ENCODE measurements at regions not wholly inside any gene's neighbourhood (a gene's known extent, or its start where the extent isn't known, plus 50 kb on each side); places are given as distances from the start of the nearest gene placed in this dataset.
"Not testable (repeated sequence)": the region's sequence is repeated elsewhere in the genome, so short reads cannot be mapped to it uniquely, and the experiment has no call there.

GRCh38 chr2:100749771-100750542, 70.0 kb upstream of the NPAS2 start:
- H3K27ac ChIP-seq (ENCODE audit: low read length) = no peak overlapping the region
- no peaks in the 10 kb centered on the region for H3K9me3 ChIP-seq (ENCODE audit: control insufficient read depth, insufficient read depth, low read length)
- TF ChIP-seq CTCF (IDR thresholded peaks at IDR 0.05) = no peak
- intact Hi-C loops (cut with micrococcal nuclease) = no loop called here
- Mint-ChIP-seq H3K27me3 (ENCODE audit: low read depth in 2 of 2) (peaks cover 18 to 40% of the 10 kb centered on the region in 2 donors), H3K36me3 (no peaks in the 10 kb centered on the region), H3K9me3 (no peaks in the 10 kb centered on the region), H3K27ac (no peak overlapping the region), H3K4me3 (no peak overlapping the region), H3K4me1 (peaks cover 7 to 8% of the 10 kb centered on the region in 2 donors)
- H3K4me3 ChIP-seq (ENCODE audit: low read length) = no peak overlapping the region
- no peaks in the 10 kb centered on the region for H3K27me3 ChIP-seq (ENCODE audit: control insufficient read depth, insufficient read depth, low read length)
- 97% methylated on average over 3 of the region's 4 CpGs for WGBS (ENCODE audit: insufficient coverage)
- DNase-seq = no peak
- H3K4me1 ChIP-seq (ENCODE audit: control insufficient read depth, insufficient read depth, low read length) = peaks cover 7% of the 10 kb centered on the region
- no peak for ATAC-seq
- H3K36me3 ChIP-seq (ENCODE audit: control insufficient read depth, insufficient read depth, low read length) = no peaks in the 10 kb centered on the region

DNA sequence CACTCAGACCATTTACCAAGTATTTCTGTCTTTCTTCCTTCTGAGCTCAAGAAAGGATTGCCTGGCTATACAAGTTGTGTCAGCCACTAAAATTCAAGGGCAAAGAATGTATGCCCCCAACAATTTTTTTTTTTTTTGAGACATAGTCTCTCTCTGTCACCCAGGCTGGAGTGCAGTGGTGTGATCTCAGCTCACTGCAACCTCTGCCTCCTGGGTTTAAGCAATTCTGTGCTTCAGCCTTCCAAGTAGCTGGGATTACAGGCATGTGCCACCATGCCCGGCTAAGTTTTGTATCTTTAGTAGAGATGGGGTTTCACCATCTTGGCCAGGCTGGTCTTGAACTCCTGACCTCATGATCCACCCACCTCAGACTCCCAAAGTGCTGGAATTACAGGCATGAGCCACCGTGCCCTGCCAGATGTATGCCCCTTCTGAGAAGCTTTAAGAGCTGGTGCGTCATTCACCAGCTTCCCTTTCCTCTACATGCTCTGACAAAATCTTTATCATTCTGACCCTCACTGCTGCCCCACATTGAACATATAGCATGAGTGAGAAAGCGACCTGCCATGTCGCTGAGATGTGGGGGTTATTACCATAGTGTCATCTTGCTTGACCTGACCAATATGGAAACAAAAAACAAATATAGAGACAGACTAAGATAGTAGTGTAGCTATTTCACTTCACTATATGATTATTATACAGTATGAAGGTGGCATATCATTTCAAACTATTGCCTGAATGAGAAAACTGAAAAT, 67.9 kb upstream of the NPAS2 start:
- ATAC-seq; H3K36me3 ChIP-seq (ENCODE audit: control insufficient read depth, insufficient read depth, low read length); H3K27ac Mint-ChIP-seq; H3K4me1 ChIP-seq (ENCODE audit: control insufficient read depth, insufficient read depth, low read length); H3K9me3 Mint-ChIP-seq; H3K9me3 ChIP-seq (ENCODE audit: control insufficient read depth, insufficient read depth, low read length); intact Hi-C loops (cut with micrococcal nuclease); H3K4me1 Mint-ChIP-seq; DNase-seq; H3K36me3 Mint-ChIP-seq; H3K4me3 ChIP-seq (ENCODE audit: low read length); H3K27me3 ChIP-seq (ENCODE audit: control insufficient read depth, insufficient read depth, low read length); H3K27ac ChIP-seq (ENCODE audit: low read length); H3K4me3 Mint-ChIP-seq: not testable (repeated sequence)
- WGBS (ENCODE audit: insufficient coverage) = 55% methylated on average over 2 of the region's 5 CpGs
- peaks cover 15 to 46% of the 10 kb centered on the region in 2 donors for H3K27me3 Mint-ChIP-seq (ENCODE audit: low read depth in 2 of 2)

DNA sequence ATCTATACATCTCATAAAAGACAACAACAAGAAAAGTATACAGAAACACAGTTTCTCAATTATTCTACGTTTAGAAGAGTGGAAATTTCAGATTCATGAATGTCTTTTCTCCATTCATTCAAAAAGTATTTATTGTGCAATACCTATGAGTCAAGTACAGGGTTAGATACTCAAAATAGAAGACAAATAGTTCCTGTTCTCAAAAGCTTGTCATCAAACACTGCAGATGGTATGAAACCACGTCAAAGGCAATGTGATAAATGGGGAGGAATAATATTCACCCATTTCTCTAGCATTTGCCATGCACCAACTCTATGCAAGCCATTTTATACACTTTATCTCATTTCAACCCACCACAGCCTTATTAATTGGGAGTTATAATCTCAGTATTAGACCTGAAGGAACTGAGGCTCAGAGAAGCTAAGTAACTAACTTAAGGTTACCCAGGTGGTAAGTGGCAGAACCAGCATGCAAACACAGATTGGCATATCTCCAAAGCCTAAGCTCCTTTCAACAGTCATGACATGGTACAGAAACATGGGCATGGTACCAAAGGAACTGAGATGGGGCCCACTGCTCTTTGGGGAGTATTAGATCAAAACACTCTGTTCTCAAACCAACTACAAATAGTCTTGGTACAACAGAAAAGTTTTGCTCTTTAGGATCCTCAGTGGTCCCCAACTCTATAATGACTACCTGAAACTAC, 67.2 kb upstream of the NPAS2 start:
- Histone ChIP-seq H3K36me3 (ENCODE audit: control insufficient read depth, insufficient read depth, low read length) (no peaks in the 10 kb centered on the region), H3K4me3 (ENCODE audit: low read length) (no peak overlapping the region), H3K27me3 (ENCODE audit: control insufficient read depth, insufficient read depth, low read length) (no peaks in the 10 kb centered on the region), H3K27ac (ENCODE audit: low read length) (no peak overlapping the region), H3K9me3 (ENCODE audit: control insufficient read depth, insufficient read depth, low read length) (no peaks in the 10 kb centered on the region), H3K4me1 (ENCODE audit: control insufficient read depth, insufficient read depth, low read length) (peaks cover 6% of the 10 kb centered on the region)
- DNase-seq (no peak), ATAC-seq (no peak)
- Mint-ChIP-seq H3K27ac (no peak overlapping the region), H3K4me1 (peaks cover 4 to 6% of the 10 kb centered on the region in 2 donors), H3K27me3 (ENCODE audit: low read depth in 2 of 2) (peaks cover 21 to 43% of the 10 kb centered on the region in 2 donors), H3K9me3 (no peaks in the 10 kb centered on the region), H3K4me3 (no peak overlapping the region), H3K36me3 (no peaks in the 10 kb centered on the region)
- intact Hi-C loops (cut with micrococcal nuclease) = no loop called here
- no peak for TF ChIP-seq CTCF (IDR thresholded peaks at IDR 0.05)
- WGBS (ENCODE audit: insufficient coverage) = no CpG with 5 or more reads among the region's 2 CpGs

DNA sequence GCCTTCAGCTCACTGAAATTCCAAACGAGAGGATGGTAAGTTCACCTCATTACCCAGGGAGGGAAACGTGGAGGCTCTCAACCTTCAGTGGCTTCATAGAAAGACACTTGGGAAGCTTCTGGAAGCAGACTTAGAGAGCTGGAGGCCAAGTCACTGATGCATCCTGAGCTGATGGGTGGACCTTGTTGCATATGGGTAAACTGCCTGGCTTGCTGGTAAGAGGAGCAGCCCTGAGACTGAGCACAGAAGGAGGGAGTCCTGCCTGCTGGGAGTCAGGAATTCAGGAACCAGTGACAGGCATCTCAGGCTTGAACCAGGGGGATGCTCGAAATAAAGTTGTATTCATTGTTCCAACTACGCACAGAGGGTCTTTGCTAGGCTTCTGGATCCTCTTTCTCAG, 66.5 kb upstream of the NPAS2 start:
- DNase-seq (no peak), ATAC-seq (no peak)
- intact Hi-C loops (cut with micrococcal nuclease) = no loop called here
- TF ChIP-seq CTCF (IDR thresholded peaks at IDR 0.05) = no peak
- H3K4me1 ChIP-seq (ENCODE audit: control insufficient read depth, insufficient read depth, low read length) = no peaks in the 10 kb centered on the region
- H3K27ac Mint-ChIP-seq = no peak overlapping the region
- 84% methylated on average over 4 of the region's 4 CpGs for WGBS (ENCODE audit: insufficient coverage)
- no peaks in the 10 kb centered on the region for H3K9me3 ChIP-seq (ENCODE audit: control insufficient read depth, insufficient read depth, low read length)
- H3K27me3 ChIP-seq (ENCODE audit: control insufficient read depth, insufficient read depth, low read length) = no peaks in the 10 kb centered on the region
- H3K4me3 Mint-ChIP-seq = no peak overlapping the region
- H3K4me1 Mint-ChIP-seq = no peaks in the 10 kb centered on the region
- H3K27ac ChIP-seq (ENCODE audit: low read length) = no peak overlapping the region
- H3K4me3 ChIP-seq (ENCODE audit: low read length) = no peak overlapping the region
- H3K27me3 Mint-ChIP-seq (ENCODE audit: low read depth in 2 of 2) = peaks cover 20 to 39% of the 10 kb centered on the region in 2 donors
- no peaks in the 10 kb centered on the region for H3K9me3 Mint-ChIP-seq
- no peaks in the 10 kb centered on the region for H3K36me3 ChIP-seq (ENCODE audit: control insufficient read depth, insufficient read depth, low read length)
- no peaks in the 10 kb centered on the region for H3K36me3 Mint-ChIP-seq
